ENCODE measurements at regions not wholly inside any gene's neighbourhood (a gene's known extent, or its start where the extent isn't known, plus 50 kb on each side); places are given as distances from the start of the nearest gene placed in this dataset.

DNA sequence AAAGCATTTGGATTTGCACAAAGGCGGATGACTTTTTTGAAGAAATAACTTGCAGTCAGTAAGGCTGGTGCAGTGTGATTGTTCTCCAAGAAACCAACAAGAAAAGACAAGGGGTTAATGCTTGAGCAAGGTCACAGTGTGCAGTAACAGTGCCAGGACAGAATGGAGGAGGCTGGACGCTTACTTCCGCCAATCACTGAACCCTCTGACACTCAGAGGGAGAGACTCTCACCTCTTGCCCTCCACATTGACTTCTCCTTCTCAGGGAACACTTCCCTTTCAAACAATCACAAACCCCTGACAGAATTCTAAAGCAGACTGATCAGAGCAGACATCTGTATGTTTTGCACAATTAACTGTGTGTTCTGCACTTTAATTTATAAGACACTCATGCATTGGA lies 228.4 kb downstream of the BLID start:
- Histone ChIP-seq H3K4me3 (replicated peaks; ENCODE audit: low read depth, low read length) (no peak overlapping the region), H3K27me3 (replicated peaks; ENCODE audit: control insufficient read depth, insufficient read depth, low read length) (no peaks in the 10 kb centered on the region), H3K36me3 (ENCODE audit: control insufficient read depth, insufficient read depth, low read length) (no peaks in the 10 kb centered on the region)
- DNase-seq (ENCODE audit: extremely low read depth, insufficient read length), result no peak
- TF ChIP-seq, protein P1, sequence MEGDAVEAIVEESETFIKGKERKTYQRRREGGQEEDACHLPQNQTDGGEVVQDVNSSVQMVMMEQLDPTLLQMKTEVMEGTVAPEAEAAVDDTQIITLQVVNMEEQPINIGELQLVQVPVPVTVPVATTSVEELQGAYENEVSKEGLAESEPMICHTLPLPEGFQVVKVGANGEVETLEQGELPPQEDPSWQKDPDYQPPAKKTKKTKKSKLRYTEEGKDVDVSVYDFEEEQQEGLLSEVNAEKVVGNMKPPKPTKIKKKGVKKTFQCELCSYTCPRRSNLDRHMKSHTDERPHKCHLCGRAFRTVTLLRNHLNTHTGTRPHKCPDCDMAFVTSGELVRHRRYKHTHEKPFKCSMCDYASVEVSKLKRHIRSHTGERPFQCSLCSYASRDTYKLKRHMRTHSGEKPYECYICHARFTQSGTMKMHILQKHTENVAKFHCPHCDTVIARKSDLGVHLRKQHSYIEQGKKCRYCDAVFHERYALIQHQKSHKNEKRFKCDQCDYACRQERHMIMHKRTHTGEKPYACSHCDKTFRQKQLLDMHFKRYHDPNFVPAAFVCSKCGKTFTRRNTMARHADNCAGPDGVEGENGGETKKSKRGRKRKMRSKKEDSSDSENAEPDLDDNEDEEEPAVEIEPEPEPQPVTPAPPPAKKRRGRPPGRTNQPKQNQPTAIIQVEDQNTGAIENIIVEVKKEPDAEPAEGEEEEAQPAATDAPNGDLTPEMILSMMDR (IDR thresholded peaks at IDR 0.05; ENCODE audit: insufficient read depth, low read length, poor library complexity, severe bottlenecking), result no peak

GRCh38 chr11:121886996-121887395 lies 229.0 kb downstream of the BLID start:
- no peak overlapping the region for H3K4me3 ChIP-seq (replicated peaks; ENCODE audit: low read depth, low read length)
- H3K27me3 ChIP-seq (replicated peaks; ENCODE audit: control insufficient read depth, insufficient read depth, low read length), result no peaks in the 10 kb centered on the region
- DNase-seq (ENCODE audit: extremely low read depth, insufficient read length), result no peak
- H3K36me3 ChIP-seq (ENCODE audit: control insufficient read depth, insufficient read depth, low read length), result no peaks in the 10 kb centered on the region
- TF ChIP-seq, protein P1 (IDR thresholded peaks at IDR 0.05; ENCODE audit: insufficient read depth, low read length, poor library complexity, severe bottlenecking), result no peak

- Histone ChIP-seq H3K4me3 (replicated peaks; ENCODE audit: low read depth, low read length) (no peak overlapping the region), H3K27me3 (replicated peaks; ENCODE audit: control insufficient read depth, insufficient read depth, low read length) (no peaks in the 10 kb centered on the region), H3K36me3 (ENCODE audit: control insufficient read depth, insufficient read depth, low read length) (no peaks in the 10 kb centered on the region)
- DNase-seq (ENCODE audit: extremely low read depth, insufficient read length), result no peak
- TF ChIP-seq, protein P1 (IDR thresholded peaks at IDR 0.05; ENCODE audit: insufficient read depth, low read length, poor library complexity, severe bottlenecking), result no peak
Measured at GRCh38 chr11:121886005-121886734, 229.8 kb downstream of the BLID start.

DNA sequence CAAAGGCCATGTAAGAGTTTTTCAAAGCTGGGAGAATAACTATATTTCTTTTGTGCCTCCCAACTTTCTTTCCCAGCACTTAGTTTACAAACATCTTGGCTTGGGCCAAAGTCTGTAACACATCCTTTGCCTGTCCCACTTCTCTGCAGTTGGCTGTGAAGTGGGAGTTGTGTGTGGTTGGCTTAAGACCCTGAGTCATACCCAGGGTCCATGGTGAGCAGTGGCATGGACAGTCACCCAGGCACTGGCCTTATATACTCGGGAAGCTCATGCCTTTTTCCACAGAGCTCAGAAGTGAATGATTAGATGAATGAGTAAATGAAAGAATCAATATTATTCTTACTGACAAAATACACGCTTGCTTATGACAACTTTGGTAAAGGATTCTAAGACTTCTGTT lies 231.4 kb downstream of the BLID start:
- Histone ChIP-seq H3K27me3 (replicated peaks; ENCODE audit: control insufficient read depth, insufficient read depth, low read length) (no peaks in the 10 kb centered on the region), H3K4me3 (replicated peaks; ENCODE audit: low read depth, low read length) (no peak overlapping the region), H3K36me3 (ENCODE audit: control insufficient read depth, insufficient read depth, low read length) (no peaks in the 10 kb centered on the region)
- TF ChIP-seq, protein P1 (IDR thresholded peaks at IDR 0.05; ENCODE audit: insufficient read depth, low read length, poor library complexity, severe bottlenecking), result no peak
- no peak for DNase-seq (ENCODE audit: extremely low read depth, insufficient read length)

DNA sequence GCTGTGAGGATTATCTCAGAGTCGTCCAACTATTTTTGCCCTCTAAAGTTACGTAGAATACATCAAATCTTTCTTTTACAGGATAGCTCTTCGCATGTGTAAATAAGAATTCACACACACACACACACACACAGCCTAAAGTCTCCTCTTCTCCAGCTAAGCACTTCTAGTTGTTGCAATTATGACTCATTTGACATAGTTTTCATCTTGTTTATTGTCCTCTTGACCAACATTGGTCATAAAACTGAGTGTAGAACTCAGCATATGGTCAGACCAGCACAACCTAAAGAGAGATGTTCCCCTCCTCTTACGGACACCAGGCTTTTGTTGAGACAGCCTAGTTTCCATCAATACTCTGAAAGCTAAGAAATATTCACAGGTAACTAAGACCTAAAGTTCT lies 234.2 kb downstream of the BLID start:
- no peak for DNase-seq (ENCODE audit: extremely low read depth, insufficient read length)
- H3K27me3 ChIP-seq (replicated peaks; ENCODE audit: control insufficient read depth, insufficient read depth, low read length), result no peaks in the 10 kb centered on the region
- TF ChIP-seq, protein P1 (IDR thresholded peaks at IDR 0.05; ENCODE audit: insufficient read depth, low read length, poor library complexity, severe bottlenecking), result no peak
- H3K4me3 ChIP-seq (replicated peaks; ENCODE audit: low read depth, low read length), result no peak overlapping the region
- H3K36me3 ChIP-seq (ENCODE audit: control insufficient read depth, insufficient read depth, low read length), result no peaks in the 10 kb centered on the region

DNA sequence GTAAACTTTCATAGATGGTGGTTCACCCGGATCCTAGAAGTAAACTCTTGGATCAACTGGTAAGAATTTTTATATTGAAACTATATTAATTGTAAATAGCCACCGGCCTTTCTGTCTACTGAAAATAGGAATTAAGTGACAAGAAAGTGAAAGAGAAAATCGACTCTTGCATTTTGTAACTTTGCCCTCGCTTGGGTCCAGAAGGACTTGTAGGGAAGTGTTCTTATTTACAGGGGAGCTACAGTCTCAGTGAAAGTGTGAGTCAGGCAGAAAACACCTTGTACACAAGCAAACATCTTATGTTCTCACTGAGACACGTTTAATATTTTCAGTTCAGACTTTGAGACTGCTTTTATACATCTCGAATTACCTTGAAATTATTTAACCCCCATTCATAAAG lies 238.9 kb downstream of the BLID start:
- Histone ChIP-seq H3K36me3 (ENCODE audit: control insufficient read depth, insufficient read depth, low read length) (no peaks in the 10 kb centered on the region), H3K27me3 (replicated peaks; ENCODE audit: control insufficient read depth, insufficient read depth, low read length) (no peaks in the 10 kb centered on the region), H3K4me3 (replicated peaks; ENCODE audit: low read depth, low read length) (no peak overlapping the region)
- TF ChIP-seq, protein P1 (IDR thresholded peaks at IDR 0.05; ENCODE audit: insufficient read depth, low read length, poor library complexity, severe bottlenecking), result no peak
- DNase-seq (ENCODE audit: extremely low read depth, insufficient read length), result no peak
